ENCODE measurements at regions not wholly inside any gene's neighbourhood (a gene's known extent, or its start where the extent isn't known, plus 50 kb on each side); places are given as distances from the start of the nearest gene placed in this dataset.

- no peak for DNase-seq
Measured at GRCh38 chr20:40782043-40782368, 93.0 kb upstream of the MAFB start.

GRCh38 chr20:40785346-40785745 is 96.3 kb upstream of the MAFB start:
- no peak overlapping the region for H3K27ac ChIP-seq
- H3K27me3 ChIP-seq (ENCODE audit: insufficient read depth, low read depth, severe bottlenecking) = peaks cover 90% of the 10 kb centered on the region
- no peaks in the 10 kb centered on the region for H3K36me3 ChIP-seq
- no peak overlapping the region for H3K4me3 ChIP-seq (ENCODE audit: low read depth, low read length)
- no peak for TF ChIP-seq CTCF (IDR thresholded peaks at IDR 0.05; ENCODE audit: low read depth, low read length)
- H3K9me3 ChIP-seq (ENCODE audit: severe bottlenecking) = no peaks in the 10 kb centered on the region
- DNase-seq = no peak

More at GRCh38 chr20:40782043-40782368, 93.0 kb upstream of the MAFB start:
- Histone ChIP-seq H3K36me3 (no peaks in the 10 kb centered on the region), H3K27ac (no peak overlapping the region), H3K9me3 (ENCODE audit: severe bottlenecking) (no peaks in the 10 kb centered on the region), H3K27me3 (ENCODE audit: insufficient read depth, low read depth, severe bottlenecking) (peaks cover 67% of the 10 kb centered on the region), H3K4me3 (ENCODE audit: low read depth, low read length) (no peak overlapping the region)
- no peak for TF ChIP-seq CTCF (IDR thresholded peaks at IDR 0.05; ENCODE audit: low read depth, low read length)

GRCh38 chr20:40786336-40786735 is 97.3 kb upstream of the MAFB start:
- Histone ChIP-seq H3K4me3 (ENCODE audit: low read depth, low read length) (no peak overlapping the region), H3K27ac (no peak overlapping the region), H3K27me3 (ENCODE audit: insufficient read depth, low read depth, severe bottlenecking) (peaks cover 86% of the 10 kb centered on the region), H3K36me3 (no peaks in the 10 kb centered on the region), H3K9me3 (ENCODE audit: severe bottlenecking) (no peaks in the 10 kb centered on the region)
- no peak for TF ChIP-seq CTCF (IDR thresholded peaks at IDR 0.05; ENCODE audit: low read depth, low read length)
- no peak for DNase-seq

GRCh38 chr20:40787941-40788340 is 98.9 kb upstream of the MAFB start:
- no peak for DNase-seq
- Histone ChIP-seq H3K9me3 (ENCODE audit: severe bottlenecking) (no peaks in the 10 kb centered on the region), H3K27me3 (ENCODE audit: insufficient read depth, low read depth, severe bottlenecking) (peaks cover 81% of the 10 kb centered on the region), H3K4me3 (ENCODE audit: low read depth, low read length) (no peak overlapping the region), H3K27ac (no peak overlapping the region), H3K36me3 (no peaks in the 10 kb centered on the region)
- no peak for TF ChIP-seq CTCF (IDR thresholded peaks at IDR 0.05; ENCODE audit: low read depth, low read length)

GRCh38 chr20:40797425-40797824 is 108.4 kb upstream of the MAFB start:
- peak; percentile 26; the same call in 1 of the 2 replicates for TF ChIP-seq CTCF (IDR thresholded peaks at IDR 0.05; ENCODE audit: low read depth, low read length)
- no peaks in the 10 kb centered on the region for H3K9me3 ChIP-seq (ENCODE audit: severe bottlenecking)
- H3K4me3 ChIP-seq (ENCODE audit: low read depth, low read length) = no peak overlapping the region
- DNase-seq = no peak
- no peaks in the 10 kb centered on the region for H3K36me3 ChIP-seq
- peaks cover 53% of the 10 kb centered on the region for H3K27me3 ChIP-seq (ENCODE audit: insufficient read depth, low read depth, severe bottlenecking)
- H3K27ac ChIP-seq = no peak overlapping the region

GRCh38 chr20:40798066-40798465 is 109.0 kb upstream of the MAFB start:
- Histone ChIP-seq H3K9me3 (ENCODE audit: severe bottlenecking) (no peaks in the 10 kb centered on the region), H3K4me3 (ENCODE audit: low read depth, low read length) (no peak overlapping the region), H3K27me3 (ENCODE audit: insufficient read depth, low read depth, severe bottlenecking) (peaks cover 55% of the 10 kb centered on the region), H3K36me3 (no peaks in the 10 kb centered on the region), H3K27ac (no peak overlapping the region)
- no peak for TF ChIP-seq CTCF (IDR thresholded peaks at IDR 0.05; ENCODE audit: low read depth, low read length)
- no peak for DNase-seq

Measured in WERI-Rb-1 (cell line).